ENCODE measurements at regions not wholly inside any gene's neighbourhood (a gene's known extent, or its start where the extent isn't known, plus 50 kb on each side); places are given as distances from the start of the nearest gene placed in this dataset.

- in situ Hi-C loops (cut with HindIII; ENCODE audit: low sequenced_read_pairs) = no loop called here
- TF ChIP-seq CTCF (IDR thresholded peaks at IDR 0.05; ENCODE audit: low read depth, low read length, missing control alignments) = no peak
- H3K4me3 ChIP-seq (ENCODE audit: low read depth, low read length) = no peak overlapping the region
- no peak for DNase-seq (ENCODE audit: low read depth)
Observed at GRCh38 chr3:153440311-153440710, 278.3 kb downstream of the RAP2B start.

- no peak for DNase-seq (ENCODE audit: low read depth)
- no peak for TF ChIP-seq CTCF (IDR thresholded peaks at IDR 0.05; ENCODE audit: low read depth, low read length, missing control alignments)
- in situ Hi-C loops (cut with HindIII; ENCODE audit: low sequenced_read_pairs) = no loop called here
- H3K4me3 ChIP-seq (ENCODE audit: low read depth, low read length) = no peak overlapping the region
Observed at GRCh38 chr3:153442386-153442785, 280.4 kb downstream of the RAP2B start.

GRCh38 chr3:153442799-153443487, 280.9 kb downstream of the RAP2B start:
- TF ChIP-seq CTCF (IDR thresholded peaks at IDR 0.05; ENCODE audit: low read depth, low read length, missing control alignments) = no peak
- DNase-seq (ENCODE audit: low read depth) = no peak
- no peak overlapping the region for H3K4me3 ChIP-seq (ENCODE audit: low read depth, low read length)
- in situ Hi-C loops (cut with HindIII; ENCODE audit: low sequenced_read_pairs) = no loop called here

- TF ChIP-seq CTCF (IDR thresholded peaks at IDR 0.05; ENCODE audit: low read depth, low read length, missing control alignments) = no peak
- in situ Hi-C loops (cut with HindIII; ENCODE audit: low sequenced_read_pairs) = no loop called here
- H3K4me3 ChIP-seq (ENCODE audit: low read depth, low read length) = no peak overlapping the region
- no peak for DNase-seq (ENCODE audit: low read depth)
Observed at GRCh38 chr3:153443961-153444360, 281.9 kb downstream of the RAP2B start.

GRCh38 chr3:153445817-153446216, 283.8 kb downstream of the RAP2B start:
- no peak overlapping the region for H3K4me3 ChIP-seq (ENCODE audit: low read depth, low read length)
- TF ChIP-seq CTCF (IDR thresholded peaks at IDR 0.05; ENCODE audit: low read depth, low read length, missing control alignments) = no peak
- no peak for DNase-seq (ENCODE audit: low read depth)
- in situ Hi-C loops (cut with HindIII; ENCODE audit: low sequenced_read_pairs) = no loop called here

- in situ Hi-C loops (cut with HindIII; ENCODE audit: low sequenced_read_pairs) = no loop called here
- no peak for DNase-seq (ENCODE audit: low read depth)
Observed at GRCh38 chr3:153448151-153448829, 286.3 kb downstream of the RAP2B start.

More at GRCh38 chr3:153448151-153448829, 286.3 kb downstream of the RAP2B start:
- TF ChIP-seq CTCF (IDR thresholded peaks at IDR 0.05; ENCODE audit: low read depth, low read length, missing control alignments) = no peak
- no peak overlapping the region for H3K4me3 ChIP-seq (ENCODE audit: low read depth, low read length)

Data from astrocyte of the cerebellum (primary cell).